ENCODE measurements at regions not wholly inside any gene's neighbourhood (a gene's known extent, or its start where the extent isn't known, plus 50 kb on each side); places are given as distances from the start of the nearest gene placed in this dataset.

- DNase-seq (no peak), ATAC-seq (replicated peaks in 1 of 2) (no peak)
- peaks cover 0 to 2% of the 10 kb centered on the region in 2 donors for H3K9me3 Mint-ChIP-seq
These were observed 345.2 kb upstream of the SLC8A1 start for GRCh38 chr2:40797120-40797519.

DNA sequence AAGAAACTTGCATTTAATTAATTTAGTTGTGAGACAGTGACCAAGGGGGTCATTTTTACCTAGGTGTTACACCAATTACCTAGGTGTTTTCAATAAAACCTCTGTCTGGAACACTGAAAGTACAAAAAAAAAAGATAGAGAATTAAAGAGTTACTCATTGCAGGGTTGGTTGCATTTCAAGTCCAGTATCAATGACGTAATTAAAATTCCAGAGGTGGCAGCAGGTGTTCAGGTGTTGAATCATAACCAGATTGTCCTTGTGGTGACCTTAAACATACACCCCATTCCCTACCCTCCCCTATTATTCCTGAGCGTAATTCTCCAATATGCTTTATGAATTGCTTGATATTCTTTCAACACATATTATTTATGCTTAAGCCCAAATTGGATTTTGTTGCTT lies 352.0 kb upstream of the SLC8A1 start:
- H3K9me3 Mint-ChIP-seq, result no peaks in the 10 kb centered on the region
- H3K36me3 Mint-ChIP-seq (ENCODE audit: insufficient read depth in 2 of 2), result no peaks in the 10 kb centered on the region
- no peak overlapping the region for H3K4me3 Mint-ChIP-seq
- no peaks in the 10 kb centered on the region for H3K27me3 Mint-ChIP-seq (ENCODE audit: low read depth)
- ATAC-seq (replicated peaks in 1 of 2) (no peak), DNase-seq (no peak)
- no peak overlapping the region for H3K27ac Mint-ChIP-seq
- H3K4me1 Mint-ChIP-seq (ENCODE audit: low read depth), result no peaks in the 10 kb centered on the region

More at GRCh38 chr2:40797120-40797519, 345.2 kb upstream of the SLC8A1 start:
- H3K27me3 Mint-ChIP-seq (ENCODE audit: low read depth), result no peaks in the 10 kb centered on the region
- H3K27ac Mint-ChIP-seq, result no peak overlapping the region
- H3K4me1 Mint-ChIP-seq (ENCODE audit: low read depth), result no peaks in the 10 kb centered on the region
- H3K4me3 Mint-ChIP-seq, result no peak overlapping the region
- H3K36me3 Mint-ChIP-seq (ENCODE audit: insufficient read depth in 2 of 2), result no peaks in the 10 kb centered on the region

- Mint-ChIP-seq H3K27ac (no peak overlapping the region), H3K4me1 (ENCODE audit: low read depth) (no peaks in the 10 kb centered on the region), H3K36me3 (ENCODE audit: insufficient read depth in 2 of 2) (no peaks in the 10 kb centered on the region), H3K9me3 (no peaks in the 10 kb centered on the region), H3K4me3 (no peak overlapping the region), H3K27me3 (ENCODE audit: low read depth) (no peaks in the 10 kb centered on the region)
- DNase-seq (no peak), ATAC-seq (replicated peaks in 1 of 2) (no peak)
These were observed 357.3 kb upstream of the SLC8A1 start for GRCh38 chr2:40809156-40809555.

DNA sequence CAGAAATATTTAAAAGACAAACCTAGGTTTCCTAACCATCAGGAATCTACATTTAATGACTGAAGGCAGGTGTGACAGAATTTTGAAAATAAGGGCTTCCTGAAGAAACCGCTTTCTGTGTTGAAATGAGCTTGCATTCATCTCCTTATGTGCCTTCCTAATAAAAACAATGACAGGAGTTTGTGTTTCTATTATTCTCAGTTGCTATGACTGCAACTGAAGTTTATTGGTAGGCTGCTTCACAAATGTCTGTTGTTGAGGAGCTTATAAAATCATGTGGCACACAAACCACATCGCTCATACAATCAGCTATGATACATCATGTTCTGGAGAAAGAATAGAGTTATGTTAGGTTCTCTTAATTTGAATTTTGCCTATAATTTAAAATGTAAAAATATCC lies 362.7 kb upstream of the SLC8A1 start:
- DNase-seq, result no peak
- H3K4me3 Mint-ChIP-seq, result no peak overlapping the region
- H3K27me3 Mint-ChIP-seq (ENCODE audit: low read depth), result no peaks in the 10 kb centered on the region
- H3K27ac Mint-ChIP-seq, result no peak overlapping the region
- ATAC-seq (replicated peaks in 1 of 2), result no peak
- no peaks in the 10 kb centered on the region for H3K36me3 Mint-ChIP-seq (ENCODE audit: insufficient read depth in 2 of 2)
- H3K4me1 Mint-ChIP-seq (ENCODE audit: low read depth), result no peaks in the 10 kb centered on the region
- no peaks in the 10 kb centered on the region for H3K9me3 Mint-ChIP-seq

DNA sequence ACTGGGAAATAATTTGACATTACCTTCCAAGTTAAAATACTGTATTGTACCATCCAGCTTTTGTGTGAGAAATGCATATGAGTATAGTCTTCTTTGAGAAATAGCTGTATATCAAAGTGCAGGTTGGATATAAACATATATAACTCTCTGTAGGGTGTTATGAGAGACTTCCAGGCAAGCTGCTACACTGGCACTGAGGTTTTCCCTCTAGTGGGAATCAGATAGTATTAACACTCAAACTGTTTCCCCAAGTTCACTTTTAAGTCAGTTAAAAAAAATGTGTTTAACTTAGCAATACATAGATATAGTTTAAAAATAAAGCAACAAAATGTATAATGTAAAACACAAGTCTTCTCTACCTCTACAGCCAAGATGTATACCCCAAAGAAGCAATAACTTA lies 368.4 kb upstream of the SLC8A1 start:
- ATAC-seq (replicated peaks in 1 of 2) (no peak), DNase-seq (no peak)
- no peak overlapping the region for H3K4me3 Mint-ChIP-seq
- no peak overlapping the region for H3K27ac Mint-ChIP-seq
- no peaks in the 10 kb centered on the region for H3K4me1 Mint-ChIP-seq (ENCODE audit: low read depth)
- H3K36me3 Mint-ChIP-seq (ENCODE audit: insufficient read depth in 2 of 2), result no peaks in the 10 kb centered on the region
- no peaks in the 10 kb centered on the region for H3K27me3 Mint-ChIP-seq (ENCODE audit: low read depth)
- H3K9me3 Mint-ChIP-seq, result peaks cover 0 to 2% of the 10 kb centered on the region in 2 donors

- no peaks in the 10 kb centered on the region for H3K4me1 Mint-ChIP-seq (ENCODE audit: low read depth)
- peak overlapping the region; percentile 27 for H3K27ac Mint-ChIP-seq
- no peak for DNase-seq
- peaks cover 2% of the 10 kb centered on the region in 2 donors for H3K9me3 Mint-ChIP-seq
- no peaks in the 10 kb centered on the region for H3K27me3 Mint-ChIP-seq (ENCODE audit: low read depth)
- ATAC-seq (replicated peaks in 1 of 2), result no peak
- no peak overlapping the region for H3K4me3 Mint-ChIP-seq
- no peaks in the 10 kb centered on the region for H3K36me3 Mint-ChIP-seq (ENCODE audit: insufficient read depth in 2 of 2)
These were observed 371.6 kb upstream of the SLC8A1 start for GRCh38 chr2:40823478-40823877.

- DNase-seq (no peak), ATAC-seq (replicated peaks in 1 of 2) (no peak)
- Mint-ChIP-seq H3K9me3 (peaks cover 2% of the 10 kb centered on the region in 2 donors), H3K4me3 (no peak overlapping the region), H3K4me1 (ENCODE audit: low read depth) (no peaks in the 10 kb centered on the region), H3K36me3 (ENCODE audit: insufficient read depth in 2 of 2) (no peaks in the 10 kb centered on the region), H3K27ac (no peak overlapping the region), H3K27me3 (ENCODE audit: low read depth) (no peaks in the 10 kb centered on the region)
These were observed 372.4 kb upstream of the SLC8A1 start for GRCh38 chr2:40824278-40824677.

DNA sequence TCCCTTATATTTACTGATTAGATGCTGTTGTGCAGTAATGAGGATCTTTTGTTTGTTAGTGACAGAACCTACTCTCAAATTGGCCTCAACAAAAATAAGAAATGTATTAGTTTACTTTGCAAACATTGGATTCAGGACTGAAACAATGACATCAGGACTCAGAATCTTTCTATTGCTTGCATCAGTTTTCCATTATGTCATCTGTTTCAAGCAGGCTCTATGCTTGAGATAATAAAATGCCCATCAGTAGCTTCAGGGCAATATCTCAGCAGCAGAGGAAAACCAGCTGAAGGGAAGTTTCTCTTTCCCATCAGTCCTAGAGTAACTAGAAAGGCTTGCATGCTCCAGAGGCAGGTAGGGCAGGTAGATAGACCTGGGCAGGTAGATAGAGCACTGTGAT lies 375.5 kb upstream of the SLC8A1 start:
- no peak for ATAC-seq (replicated peaks in 1 of 2)
- Mint-ChIP-seq H3K27me3 (ENCODE audit: low read depth) (no peaks in the 10 kb centered on the region), H3K4me1 (ENCODE audit: low read depth) (no peaks in the 10 kb centered on the region), H3K4me3 (no peak overlapping the region), H3K36me3 (ENCODE audit: insufficient read depth in 2 of 2) (no peaks in the 10 kb centered on the region), H3K9me3 (peaks cover 2% of the 10 kb centered on the region in 2 donors), H3K27ac (no peak overlapping the region)
- DNase-seq, result no peak

DNA sequence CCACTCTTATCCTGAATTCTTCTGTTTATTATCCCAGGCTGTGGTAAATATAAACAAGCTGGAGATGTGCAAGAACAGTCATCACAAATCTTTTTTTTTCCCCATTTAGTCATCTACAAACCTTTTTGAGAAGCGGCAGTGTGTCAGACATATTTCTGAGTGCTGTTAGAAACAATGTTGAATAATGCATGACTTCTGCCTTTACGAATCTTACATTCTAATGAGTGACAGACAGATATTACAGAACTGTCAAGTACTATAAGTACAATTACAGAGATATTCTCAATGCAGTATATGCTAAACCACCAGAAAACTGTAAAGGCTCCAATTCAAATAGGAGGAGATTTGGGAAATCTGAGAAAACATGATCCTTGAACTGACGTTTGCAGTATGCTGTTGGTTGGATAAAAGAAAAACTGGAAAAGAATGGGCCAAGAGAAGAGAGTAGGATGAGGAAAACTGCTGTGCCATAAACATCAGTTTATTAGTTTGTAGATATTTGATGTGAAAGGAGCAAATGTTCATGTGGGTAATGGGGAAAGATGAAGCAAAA lies 379.5 kb upstream of the SLC8A1 start:
- Mint-ChIP-seq H3K27me3 (ENCODE audit: low read depth) (no peaks in the 10 kb centered on the region), H3K36me3 (ENCODE audit: insufficient read depth in 2 of 2) (no peaks in the 10 kb centered on the region), H3K4me1 (ENCODE audit: low read depth) (no peaks in the 10 kb centered on the region), H3K4me3 (no peak overlapping the region), H3K27ac (no peak overlapping the region), H3K9me3 (peaks cover 2 to 12% of the 10 kb centered on the region in 2 donors)
- no peak for DNase-seq
- ATAC-seq (replicated peaks in 1 of 2), result no peak

- H3K36me3 Mint-ChIP-seq (ENCODE audit: insufficient read depth in 2 of 2), result no peaks in the 10 kb centered on the region
- peaks cover 0 to 3% of the 10 kb centered on the region in 2 donors for H3K9me3 Mint-ChIP-seq
- H3K27ac Mint-ChIP-seq, result no peak overlapping the region
- DNase-seq, result no peak
- H3K4me1 Mint-ChIP-seq (ENCODE audit: low read depth), result no peaks in the 10 kb centered on the region
- H3K4me3 Mint-ChIP-seq, result no peak overlapping the region
- no peak for ATAC-seq (replicated peaks in 1 of 2)
- no peaks in the 10 kb centered on the region for H3K27me3 Mint-ChIP-seq (ENCODE audit: low read depth)
These were observed 390.0 kb upstream of the SLC8A1 start for GRCh38 chr2:40841856-40842255.

DNA sequence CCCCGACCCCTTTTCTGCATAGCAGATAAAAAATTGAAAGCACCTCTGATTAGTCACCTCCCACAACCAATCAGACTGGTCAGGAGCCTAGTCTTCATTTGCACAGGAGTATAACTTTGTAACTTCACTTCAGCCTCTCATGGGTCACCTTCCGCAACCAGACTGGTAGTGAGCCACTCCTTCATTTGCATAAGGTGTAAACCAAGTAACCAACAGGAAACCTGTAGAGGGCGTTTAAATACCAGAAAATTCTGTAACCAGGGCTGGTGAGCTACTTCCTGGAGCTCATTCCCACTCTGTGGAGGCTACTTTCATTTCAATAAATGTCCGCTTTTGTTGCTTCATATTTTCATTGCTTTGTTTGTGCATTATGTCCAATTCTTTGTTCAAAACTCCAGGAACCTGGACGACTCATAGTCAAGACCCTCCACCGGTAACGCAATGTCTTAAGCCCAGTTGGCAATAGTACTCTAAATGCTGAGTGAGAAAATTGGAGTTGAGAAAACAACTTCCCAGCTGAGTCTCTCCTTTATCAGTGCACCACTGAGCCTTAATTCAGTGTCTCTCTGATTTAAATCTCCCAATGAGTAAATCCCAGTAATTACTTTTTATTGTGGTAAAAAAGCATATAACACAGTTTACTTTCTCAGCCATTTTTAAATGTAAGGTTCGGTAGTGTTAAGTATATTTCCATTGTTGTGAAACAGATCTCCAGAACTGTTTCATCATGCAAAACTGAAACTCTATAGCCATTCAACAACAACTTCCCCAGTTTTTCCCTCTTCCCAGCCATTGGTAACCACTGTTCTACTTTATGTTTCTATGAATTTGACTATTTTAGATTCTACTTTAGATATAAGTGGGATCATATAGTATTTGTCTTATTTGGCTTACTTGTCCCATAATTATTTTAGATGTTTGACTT lies 392.7 kb upstream of the SLC8A1 start:
- no peak overlapping the region for H3K4me3 Mint-ChIP-seq
- H3K27ac Mint-ChIP-seq, result no peak overlapping the region
- no peak for ATAC-seq (replicated peaks in 1 of 2)
- H3K4me1 Mint-ChIP-seq (ENCODE audit: low read depth), result no peaks in the 10 kb centered on the region
- peaks cover 0 to 4% of the 10 kb centered on the region in 2 donors for H3K9me3 Mint-ChIP-seq
- H3K27me3 Mint-ChIP-seq (ENCODE audit: low read depth), result no peaks in the 10 kb centered on the region
- no peak for DNase-seq
- H3K36me3 Mint-ChIP-seq (ENCODE audit: insufficient read depth in 2 of 2), result no peaks in the 10 kb centered on the region

DNA sequence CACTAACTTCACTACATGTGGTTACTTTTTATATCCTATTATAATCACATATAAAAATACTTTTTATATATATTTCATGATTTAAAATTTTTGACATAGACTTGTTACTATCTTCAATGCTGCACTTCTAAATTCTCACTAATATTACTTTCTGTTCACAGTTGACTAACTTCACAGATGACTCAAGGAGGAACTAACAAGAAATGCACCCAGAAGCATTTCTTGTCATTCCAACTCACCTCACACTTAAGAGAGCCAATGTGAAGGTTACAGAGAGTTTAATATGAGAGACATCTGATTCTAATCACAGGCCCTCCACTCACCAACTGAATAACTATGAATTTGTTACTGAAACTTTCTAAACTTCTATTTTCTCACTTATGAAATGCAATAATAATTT lies 399.8 kb upstream of the SLC8A1 start:
- no peak overlapping the region for H3K4me3 Mint-ChIP-seq
- no peaks in the 10 kb centered on the region for H3K27me3 Mint-ChIP-seq (ENCODE audit: low read depth)
- H3K27ac Mint-ChIP-seq, result no peak overlapping the region
- H3K36me3 Mint-ChIP-seq (ENCODE audit: insufficient read depth in 2 of 2), result peaks cover 0 to 5% of the 10 kb centered on the region in 2 donors
- H3K4me1 Mint-ChIP-seq (ENCODE audit: low read depth), result no peaks in the 10 kb centered on the region
- DNase-seq, result no peak
- ATAC-seq (replicated peaks in 1 of 2), result no peak
- peaks cover 7 to 14% of the 10 kb centered on the region in 2 donors for H3K9me3 Mint-ChIP-seq

DNA sequence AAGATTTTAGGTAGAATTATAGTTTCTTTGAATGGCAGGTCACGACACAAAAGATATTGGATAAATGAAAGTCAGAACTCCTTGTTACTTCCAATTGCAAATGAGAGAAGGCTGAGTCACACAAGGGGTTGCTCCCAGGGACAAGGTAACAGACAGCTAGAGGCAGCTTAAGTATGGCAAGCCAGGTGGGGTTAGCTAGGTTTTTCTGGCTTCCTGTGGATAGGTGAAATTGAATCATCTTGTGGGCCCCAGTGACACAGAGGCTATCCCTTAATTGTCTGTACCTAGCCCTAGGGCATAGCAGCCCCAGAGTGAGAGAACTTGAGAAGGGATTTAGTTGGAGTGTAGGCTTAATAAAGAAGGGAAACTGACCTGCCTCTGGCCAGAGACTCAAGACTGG lies 407.7 kb upstream of the SLC8A1 start:
- no peak for ATAC-seq (replicated peaks in 1 of 2)
- H3K27ac Mint-ChIP-seq, result no peak overlapping the region
- no peak for DNase-seq
- H3K9me3 Mint-ChIP-seq, result peaks cover 0 to 11% of the 10 kb centered on the region in 2 donors
- H3K4me1 Mint-ChIP-seq (ENCODE audit: low read depth), result no peaks in the 10 kb centered on the region
- no peaks in the 10 kb centered on the region for H3K36me3 Mint-ChIP-seq (ENCODE audit: insufficient read depth in 2 of 2)
- H3K27me3 Mint-ChIP-seq (ENCODE audit: low read depth), result no peaks in the 10 kb centered on the region
- no peak overlapping the region for H3K4me3 Mint-ChIP-seq

DNA sequence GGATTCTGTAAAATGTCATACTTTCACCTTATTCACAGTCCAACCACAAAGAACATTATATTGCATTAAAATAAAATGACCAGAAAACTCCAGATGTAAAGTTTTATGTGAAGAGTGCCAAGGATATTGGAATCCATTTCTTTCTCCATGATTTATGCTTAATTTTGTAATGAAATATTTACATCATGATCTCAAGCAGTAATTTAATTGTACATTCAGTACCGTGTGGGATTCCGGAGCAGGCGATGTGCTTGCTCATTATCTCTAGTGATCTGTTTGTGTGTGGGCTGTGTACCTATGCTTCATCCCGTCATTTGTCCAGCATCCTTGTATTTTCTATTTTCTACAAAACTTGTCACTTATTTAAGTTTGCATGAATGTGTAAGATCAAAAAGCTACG lies 415.9 kb upstream of the SLC8A1 start:
- Mint-ChIP-seq H3K4me3 (no peak overlapping the region), H3K4me1 (ENCODE audit: low read depth) (no peaks in the 10 kb centered on the region), H3K27ac (no peak overlapping the region), H3K9me3 (peaks cover 4 to 6% of the 10 kb centered on the region in 2 donors), H3K27me3 (ENCODE audit: low read depth) (no peaks in the 10 kb centered on the region), H3K36me3 (ENCODE audit: insufficient read depth in 2 of 2) (no peaks in the 10 kb centered on the region)
- no peak for ATAC-seq (replicated peaks in 1 of 2)
- no peak for DNase-seq

Measured in activated T-cell treated with anti-CD3 and anti-CD28 coated beads, Interleukin-2, amount 50 U/mL, for 72 hours (primary cell).